Trophoblast cell (in vitro differentiated cells and primary cell): ENCODE measurements at regions not wholly inside any gene's neighbourhood (a gene's known extent, or its start where the extent isn't known, plus 50 kb on each side); places are given as distances from the start of the nearest gene placed in this dataset.

Experiments used
- DNase-seq, 2 donors: peaks; one replicate each; pipeline ENCODE4 v3.0.0-alpha.2; 2016
- H2AFZ ChIP-seq: 2 replicates; pipeline ENCODE4 v1.6.1; 2013; ENCODE audit warnings: low read length, moderate library complexity, mild to moderate bottlenecking; ENCODE audit not compliant: insufficient read depth, poor library complexity
- H2AK5ac ChIP-seq: 2 replicates; pipeline ENCODE4 v1.6.1; 2013; ENCODE audit warnings: mild to moderate bottlenecking, low read length
- H2BK120ac ChIP-seq: 2 replicates; pipeline ENCODE4 v1.6.1; 2013; ENCODE audit warnings: low read length, mild to moderate bottlenecking, moderate library complexity; ENCODE audit not compliant: insufficient read depth, poor library complexity
- H2BK12ac ChIP-seq: 2 replicates; pipeline ENCODE4 v1.6.1; 2013; ENCODE audit warnings: mild to moderate bottlenecking, low read length, moderate library complexity
- H2BK5ac ChIP-seq: 2 replicates; pipeline ENCODE4 v1.6.1; 2013; ENCODE audit warnings: low read length, low read depth, moderate library complexity, mild to moderate bottlenecking; ENCODE audit not compliant: poor library complexity
- H3K14ac ChIP-seq: 2 replicates; pipeline ENCODE4 v1.6.1; 2013; ENCODE audit warnings: mild to moderate bottlenecking, low read length
- H3K18ac ChIP-seq: 2 replicates; pipeline ENCODE4 v1.6.1; 2013; ENCODE audit warnings: mild to moderate bottlenecking, low read length
- H3K23ac ChIP-seq: 2 replicates; pipeline ENCODE4 v1.6.1; 2013; ENCODE audit warnings: low read length
- H3K27ac ChIP-seq: 2 replicates; pipeline ENCODE4 v1.5.1; 2013; ENCODE audit warnings: low read depth, mild to moderate bottlenecking, inconsistent platforms, low read length, moderate library complexity
- H3K27me3 ChIP-seq: 2 replicates; pipeline ENCODE4 v1.6.1; 2013; ENCODE audit warnings: inconsistent platforms, mild to moderate bottlenecking, low read length, moderate library complexity; ENCODE audit not compliant: insufficient read depth
- H3K36me3 ChIP-seq, 2 experiments: 1 replicate in 1 of 2; 2 replicates in 1 of 2; pipeline ENCODE4 v1.6.1; 2013; ENCODE audit warnings: low read length in 2 of 2, mild to moderate bottlenecking in 2 of 2, moderate library complexity in 1 of 2; ENCODE audit not compliant: insufficient read depth in 2 of 2, control insufficient read depth in 1 of 2
- H3K4ac ChIP-seq: 2 replicates; pipeline ENCODE4 v1.6.1; 2013; ENCODE audit warnings: low read depth, mild to moderate bottlenecking, low read length, moderate library complexity
- H3K4me1 ChIP-seq, 2 experiments: 1 replicate in 1 of 2; 2 replicates in 1 of 2; pipeline ENCODE4 v1.6.1; 2013; ENCODE audit warnings: low read length in 2 of 2, mild to moderate bottlenecking in 2 of 2, moderate library complexity in 1 of 2; ENCODE audit not compliant: insufficient read depth in 2 of 2, control insufficient read depth in 1 of 2
- H3K4me2 ChIP-seq: 2 replicates; pipeline ENCODE4 v1.6.1; 2013; ENCODE audit warnings: inconsistent platforms, mild to moderate bottlenecking, low read length, moderate library complexity
- H3K4me3 ChIP-seq: 2 replicates; pipeline ENCODE4 v1.5.1; 2013; ENCODE audit warnings: mild to moderate bottlenecking, low read depth, low read length, inconsistent platforms
- H3K79me1 ChIP-seq: one replicate; pipeline ENCODE4 v1.6.1; 2013; ENCODE audit warnings: low read length
- H3K79me2 ChIP-seq: 2 replicates; pipeline ENCODE4 v1.6.1; 2013; ENCODE audit warnings: low read length, mild to moderate bottlenecking; ENCODE audit not compliant: control insufficient read depth, insufficient read depth, poor library complexity
- H3K9ac ChIP-seq: 2 replicates; pipeline ENCODE4 v1.6.1; 2013; ENCODE audit warnings: mild to moderate bottlenecking, low read length
- H3K9me3 ChIP-seq: 2 replicates; pipeline ENCODE4 v1.6.1; 2013; ENCODE audit warnings: low read depth, mild to moderate bottlenecking, control low read depth, inconsistent platforms, low read length; ENCODE audit not compliant: insufficient read depth
- H4K12ac ChIP-seq: 2 replicates; pipeline ENCODE4 v1.6.1; 2013; ENCODE audit warnings: low read depth, mild to moderate bottlenecking, low read length, moderate library complexity
- H4K8ac ChIP-seq: 2 replicates; pipeline ENCODE4 v1.6.1; 2013; ENCODE audit warnings: low read depth, mild to moderate bottlenecking, low read length, moderate library complexity
- H4K91ac ChIP-seq: one replicate; pipeline ENCODE4 v1.6.1; 2013; ENCODE audit warnings: low read depth, mild to moderate bottlenecking, low read length, moderate library complexity
- WGBS: extraction: QIAGEN DNeasy Blood & Tissue Kit; methylation state at CpG from one replicate; pipeline ENCODE4 v1.1.7; 2013; ENCODE audit warnings: missing lambda C conversion rate; ENCODE audit not compliant: insufficient read length, insufficient coverage; ENCODE audit errors: extremely low coverage; 5-methylcytosine and 5-hydroxymethylcytosine counted together

GRCh38 chr6:165950316-165950715 lies 217.3 kb downstream of the TBXT start:
- no CpG with 5 or more reads among the region's 6 CpGs for WGBS
- no peaks in the 10 kb centered on the region for H3K4me1 ChIP-seq
- no peak overlapping the region for H2BK5ac ChIP-seq
- no peaks in the 10 kb centered on the region for H3K27me3 ChIP-seq
- no peak overlapping the region for H4K8ac ChIP-seq
- H2AK5ac ChIP-seq: no peak overlapping the region
- no peak overlapping the region for H4K91ac ChIP-seq
- no peak for DNase-seq
- H3K4ac ChIP-seq: no peak overlapping the region
- H3K9ac ChIP-seq: no peak overlapping the region
- H3K14ac ChIP-seq: no peak overlapping the region
- no peak overlapping the region for H4K12ac ChIP-seq
- H3K4me2 ChIP-seq: no peak overlapping the region
- no peak overlapping the region for H3K4me3 ChIP-seq
- no peak overlapping the region for H2AFZ ChIP-seq
- no peak overlapping the region for H2BK12ac ChIP-seq
- no peak overlapping the region for H3K18ac ChIP-seq
- H3K36me3 ChIP-seq: no peaks in the 10 kb centered on the region
- no peak overlapping the region for H3K27ac ChIP-seq
- H3K79me2 ChIP-seq: no peaks in the 10 kb centered on the region
- no peak overlapping the region for H2BK120ac ChIP-seq
- no peaks in the 10 kb centered on the region for H3K9me3 ChIP-seq
- no peak overlapping the region for H3K23ac ChIP-seq
- no peaks in the 10 kb centered on the region for H3K79me1 ChIP-seq

GRCh38 chr6:165949324-165949723 lies 218.3 kb downstream of the TBXT start:
- H3K27me3 ChIP-seq: no peaks in the 10 kb centered on the region

GRCh38 chr6:165944002-165944466 lies 223.6 kb downstream of the TBXT start:
- H2BK120ac ChIP-seq: no peak overlapping the region
- no peaks in the 10 kb centered on the region for H3K4me1 ChIP-seq

More at GRCh38 chr6:165949324-165949723, 218.3 kb downstream of the TBXT start:
- Histone ChIP-seq H2BK12ac (no peak overlapping the region), H2BK120ac (no peak overlapping the region), H3K14ac (no peak overlapping the region), H3K9me3 (no peaks in the 10 kb centered on the region), H3K4me1 (no peaks in the 10 kb centered on the region), H2AFZ (no peak overlapping the region), H3K4me2 (no peak overlapping the region), H3K79me1 (no peaks in the 10 kb centered on the region), H4K8ac (no peak overlapping the region), H3K4ac (no peak overlapping the region), H3K9ac (no peak overlapping the region), H3K79me2 (no peaks in the 10 kb centered on the region), H3K4me3 (no peak overlapping the region), H3K36me3 (no peaks in the 10 kb centered on the region), H3K18ac (no peak overlapping the region), H2BK5ac (no peak overlapping the region), H4K12ac (no peak overlapping the region), H3K27ac (no peak overlapping the region), H4K91ac (no peak overlapping the region), H2AK5ac (no peak overlapping the region), H3K23ac (no peak overlapping the region)
- no CpG with 5 or more reads among the region's 12 CpGs for WGBS
- DNase-seq: no peak

GRCh38 chr6:165941786-165942185 lies 225.9 kb downstream of the TBXT start:
- no peak overlapping the region for H3K4me3 ChIP-seq
- H3K14ac ChIP-seq: no peak overlapping the region
- no peaks in the 10 kb centered on the region for H3K79me2 ChIP-seq
- no peak overlapping the region for H3K18ac ChIP-seq
- H3K9me3 ChIP-seq: no peaks in the 10 kb centered on the region
- no peak overlapping the region for H4K12ac ChIP-seq
- H3K9ac ChIP-seq: no peak overlapping the region
- WGBS: no CpG with 5 or more reads among the region's 4 CpGs
- H2BK12ac ChIP-seq: no peak overlapping the region
- DNase-seq: no peak
- H2AFZ ChIP-seq: no peak overlapping the region
- H2BK120ac ChIP-seq: no peak overlapping the region
- H3K27ac ChIP-seq: no peak overlapping the region
- no peak overlapping the region for H3K23ac ChIP-seq
- no peaks in the 10 kb centered on the region for H3K79me1 ChIP-seq
- no peak overlapping the region for H4K8ac ChIP-seq
- no peak overlapping the region for H3K4ac ChIP-seq
- H2AK5ac ChIP-seq: no peak overlapping the region
- H3K36me3 ChIP-seq: no peaks in the 10 kb centered on the region
- H2BK5ac ChIP-seq: no peak overlapping the region
- H3K4me1 ChIP-seq: no peaks in the 10 kb centered on the region
- no peak overlapping the region for H3K4me2 ChIP-seq
- no peak overlapping the region for H4K91ac ChIP-seq
- H3K27me3 ChIP-seq: peaks cover under 1% of the 10 kb centered on the region

More at GRCh38 chr6:165944002-165944466, 223.6 kb downstream of the TBXT start:
- no peak overlapping the region for H3K4ac ChIP-seq
- no peak overlapping the region for H3K18ac ChIP-seq
- H3K79me1 ChIP-seq: no peaks in the 10 kb centered on the region
- no peak overlapping the region for H3K27ac ChIP-seq
- no peaks in the 10 kb centered on the region for H3K36me3 ChIP-seq
- no peaks in the 10 kb centered on the region for H3K9me3 ChIP-seq
- no peak overlapping the region for H2AK5ac ChIP-seq
- DNase-seq: no peak
- H3K9ac ChIP-seq: no peak overlapping the region
- H4K8ac ChIP-seq: no peak overlapping the region
- no peak overlapping the region for H4K91ac ChIP-seq
- no peak overlapping the region for H2AFZ ChIP-seq
- H2BK5ac ChIP-seq: no peak overlapping the region
- no peak overlapping the region for H3K14ac ChIP-seq
- H3K23ac ChIP-seq: no peak overlapping the region
- H3K27me3 ChIP-seq: no peaks in the 10 kb centered on the region
- no peak overlapping the region for H2BK12ac ChIP-seq
- no CpG with 5 or more reads among the region's 2 CpGs for WGBS
- H4K12ac ChIP-seq: no peak overlapping the region
- no peak overlapping the region for H3K4me3 ChIP-seq
- no peak overlapping the region for H3K4me2 ChIP-seq
- no peaks in the 10 kb centered on the region for H3K79me2 ChIP-seq
